T47D (cell line): ENCODE measurements at regions not wholly inside any gene's neighbourhood (a gene's known extent, or its start where the extent isn't known, plus 50 kb on each side); places are given as distances from the start of the nearest gene placed in this dataset.

Experiments
- DNase-seq, 2 experiments: peaks; one replicate each; pipeline versions ENCODE4 v3.0.0 to v3.0.0-alpha.2; 2011 to 2012; ENCODE audit warnings: low read depth in 1 of 2, low spot score in 1 of 2
- JUND ChIP-seq: IDR thresholded peaks from 2 replicates; pipeline ENCODE4 v1.6.1; 2012; ENCODE audit warnings: low read depth
- in situ Hi-C: cut with HindIII; loops from 2 replicates; pipeline ENCODE4 v1.10.0; 2016; ENCODE audit warnings: low sequenced_read_pairs, low pct_unique_long_range_greater_than_20kb

DNA sequence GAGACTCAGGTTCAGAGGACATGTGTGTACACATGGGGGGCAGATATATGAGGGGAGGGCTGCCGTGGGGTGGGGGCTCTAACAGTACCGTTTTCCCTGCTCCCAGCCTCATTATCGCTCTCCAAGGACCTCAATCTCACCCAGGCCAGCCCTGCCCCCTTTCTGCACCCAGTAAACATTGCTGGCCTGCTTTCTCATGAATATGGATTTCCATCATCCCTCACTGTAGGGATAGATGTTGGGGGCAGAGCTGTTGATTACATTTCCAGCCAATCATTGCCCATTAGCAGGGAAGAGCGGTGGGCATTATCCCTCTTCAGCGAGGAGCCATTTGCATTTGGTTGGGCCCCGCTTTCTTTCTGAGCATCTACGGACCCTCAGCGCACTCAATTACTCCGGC, 273.8 kb downstream of the RPS6KC1 start:
- no peak for TF ChIP-seq JUND
- no peak for DNase-seq
- in situ Hi-C loops = no loop called here

GRCh38 chr1:213325482-213325881, 274.4 kb downstream of the RPS6KC1 start:
- no peak for TF ChIP-seq JUND
- in situ Hi-C loops = no loop called here
- DNase-seq = no peak

GRCh38 chr1:213326281-213327016, 275.4 kb downstream of the RPS6KC1 start:
- no peak for TF ChIP-seq JUND
- in situ Hi-C loops = no loop called here
- DNase-seq = no peak

DNA sequence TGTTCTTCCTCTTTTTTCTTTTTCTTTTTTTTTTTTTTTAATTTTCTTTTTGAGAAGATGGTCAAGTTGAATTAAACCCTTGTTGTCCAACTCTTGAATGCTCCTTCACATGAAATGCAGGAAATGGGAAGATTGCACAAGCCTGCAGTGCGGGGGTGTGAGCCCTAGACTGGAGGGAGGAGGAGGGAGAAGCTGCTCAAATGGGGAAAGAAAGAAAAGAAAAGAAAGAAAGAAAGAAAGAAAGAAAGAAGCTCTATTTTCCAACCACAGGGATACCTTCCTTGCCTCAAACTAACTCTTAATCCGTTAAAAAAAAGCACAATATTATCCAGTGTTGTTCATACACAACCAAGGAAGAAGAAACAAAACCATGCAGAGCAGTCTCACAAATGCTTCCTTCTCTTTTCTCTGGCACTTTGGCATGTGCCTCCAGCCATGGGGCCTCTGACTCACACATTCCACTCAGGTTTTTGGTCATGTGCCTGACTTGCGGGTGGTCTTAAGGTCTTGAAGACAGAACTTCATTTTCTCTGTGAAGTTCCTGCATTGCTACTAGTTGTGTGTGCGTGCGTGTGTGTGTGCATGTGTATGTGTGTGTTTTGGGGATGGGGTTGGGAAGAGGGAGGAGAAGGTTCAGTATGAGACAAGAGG, 276.1 kb downstream of the RPS6KC1 start:
- TF ChIP-seq JUND = no peak
- in situ Hi-C loops = no loop called here
- DNase-seq = peak in 1 of 2 experiments; percentile 27

- in situ Hi-C loops = no loop called here
- no peak for DNase-seq
- TF ChIP-seq JUND = no peak
These were observed 278.5 kb downstream of the RPS6KC1 start for GRCh38 chr1:213329406-213330008.

GRCh38 chr1:213330281-213330680, 279.2 kb downstream of the RPS6KC1 start:
- no peak for TF ChIP-seq JUND
- in situ Hi-C loops = no loop called here
- no peak for DNase-seq

- no peak for DNase-seq
- in situ Hi-C loops = no loop called here
- no peak for TF ChIP-seq JUND
These were observed 280.7 kb downstream of the RPS6KC1 start for GRCh38 chr1:213331631-213332175.

GRCh38 chr1:213332491-213332890, 281.4 kb downstream of the RPS6KC1 start:
- in situ Hi-C loops = no loop called here
- no peak for TF ChIP-seq JUND
- DNase-seq = no peak

DNA sequence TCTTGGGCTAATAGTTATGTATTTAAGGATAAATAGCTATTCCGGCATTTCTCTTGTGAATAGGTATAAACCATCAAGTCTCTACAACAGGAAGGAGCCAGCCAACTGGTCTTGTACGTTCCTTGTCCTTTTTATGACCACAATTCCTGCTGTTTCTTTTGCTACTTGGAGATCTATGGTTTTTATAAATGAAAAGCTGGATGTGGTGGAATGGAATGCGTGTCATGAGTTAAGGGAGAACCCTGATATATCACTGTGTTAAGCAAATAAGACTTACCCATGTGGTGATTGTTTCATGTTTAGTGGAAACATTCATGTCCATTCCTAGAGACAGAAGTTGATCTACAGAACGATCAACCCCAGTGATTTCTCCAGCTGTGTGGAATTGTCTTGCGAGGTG, 282.1 kb downstream of the RPS6KC1 start:
- in situ Hi-C loops = no loop called here
- TF ChIP-seq JUND = no peak
- DNase-seq = no peak

GRCh38 chr1:213335084-213335483, 284.0 kb downstream of the RPS6KC1 start:
- TF ChIP-seq JUND = no peak
- DNase-seq = no peak
- in situ Hi-C loops = no loop called here

GRCh38 chr1:213337025-213337678, 286.1 kb downstream of the RPS6KC1 start:
- no peak for DNase-seq
- TF ChIP-seq JUND = no peak
- in situ Hi-C loops = no loop called here

DNA sequence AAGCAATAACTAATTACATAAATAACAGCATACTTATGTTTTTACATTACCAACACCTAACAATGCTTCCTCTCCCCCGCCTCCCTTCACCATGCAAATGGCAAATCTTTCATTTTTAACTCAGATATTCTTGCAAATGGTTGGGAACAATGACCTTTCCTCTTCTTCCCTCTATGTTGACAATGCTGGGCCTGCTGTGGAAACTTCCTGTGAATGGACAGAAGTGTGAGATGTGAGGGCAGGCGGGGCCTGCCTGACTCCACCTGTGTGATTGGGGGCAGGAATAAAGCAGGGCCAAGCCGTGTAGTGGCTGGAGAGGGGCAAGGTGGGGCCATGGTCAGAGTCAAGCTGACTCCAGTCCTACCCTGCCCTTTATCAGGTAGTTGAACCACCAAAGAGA, 289.6 kb downstream of the RPS6KC1 start:
- no peak for TF ChIP-seq JUND
- in situ Hi-C loops = no loop called here
- DNase-seq = no peak
